ENCODE measurements at regions not wholly inside any gene's neighbourhood (a gene's known extent, or its start where the extent isn't known, plus 50 kb on each side); places are given as distances from the start of the nearest gene placed in this dataset.

GRCh38 chr6:40695750-40696415 is 108.7 kb upstream of the LRFN2 start (continued):
- no peak for TF ChIP-seq SIRT6 (IDR thresholded peaks at IDR 0.05; ENCODE audit: low read length)
